Spleen (tissue), 8 donors: ENCODE measurements at regions not wholly inside any gene's neighbourhood (a gene's known extent, or its start where the extent isn't known, plus 50 kb on each side); places are given as distances from the start of the nearest gene placed in this dataset.

ENCODE experiments used
- DNase-seq: peaks from one replicate; pipeline ENCODE4 v3.0.0-alpha.2; 2020
- H3K27ac ChIP-seq, 8 donors: fragments of 200-600 bp; sonication (generic) in 7 of 8; 1 replicate in 4 of 8; 2 replicates in 4 of 8; pipeline versions ENCODE4 v1.5.0 to v1.8.0; 2016 to 2021; ENCODE audit warnings: inconsistent platforms in 4 of 8, mild to moderate bottlenecking in 4 of 8, moderate library complexity in 1 of 8
- H3K27me3 ChIP-seq, 7 donors: fragments of 200-600 bp; sonication (generic) in 6 of 7; replicated peaks in 1 of 7; 1 replicate in 4 of 7; 2 replicates in 3 of 7; pipeline versions ENCODE4 v1.5.0 to v1.8.0; 2016 to 2021; ENCODE audit warnings: inconsistent platforms in 3 of 7, mild to moderate bottlenecking in 1 of 7
- H3K36me3 ChIP-seq, 6 donors: fragments of 200-600 bp; sonication (generic) in 5 of 6; 1 replicate in 4 of 6; 2 replicates in 2 of 6; pipeline versions ENCODE4 v1.5.0 to v1.8.0; 2016 to 2021; ENCODE audit warnings: inconsistent platforms in 2 of 6
- H3K4me1 ChIP-seq, 6 donors: fragments of 200-600 bp; sonication (generic) in 5 of 6; 1 replicate in 3 of 6; 2 replicates in 3 of 6; pipeline versions ENCODE4 v1.5.0 to v1.8.0; 2016 to 2021; ENCODE audit warnings: inconsistent platforms in 3 of 6
- H3K4me3 ChIP-seq, 8 donors: fragments of 200-600 bp; sonication (generic) in 7 of 8; 1 replicate in 4 of 8; 2 replicates in 4 of 8; pipeline versions ENCODE4 v1.5.0 to v1.8.0; 2016 to 2021; ENCODE audit warnings: inconsistent platforms in 4 of 8, mild to moderate bottlenecking in 4 of 8, moderate library complexity in 2 of 8
- H3K9me3 ChIP-seq, 8 donors: fragments of 200-600 bp; sonication (generic) in 7 of 8; 1 replicate in 4 of 8; 2 replicates in 4 of 8; pipeline versions ENCODE4 v1.5.0 to v1.8.0; 2016 to 2021; ENCODE audit warnings: inconsistent platforms in 4 of 8
- CTCF ChIP-seq, 11 experiments: fragments of 200-600 bp in 7 of 11; fragments of 450-650 bp in 4 of 11; sonication (generic) in 4 of 11; IDR thresholded peaks in 8 of 11; conservative IDR thresholded peaks in 3 of 11; 1 replicate in 7 of 11; 2 replicates in 4 of 11; pipeline versions ENCODE4 v1.4.0 to v1.8.0; 2016 to 2021; ENCODE audit warnings: antibody characterized with exemption in 11 of 11, inconsistent platforms in 4 of 11, mild to moderate bottlenecking in 1 of 11
- POLR2A ChIP-seq, 3 donors: fragments of 450-650 bp; IDR thresholded peaks; one replicate each; pipeline ENCODE4 v1.5.1; 2017; ENCODE audit warnings: antibody characterized with exemption in 3 of 3, mild to moderate bottlenecking in 1 of 3
- POLR2AphosphoS5 ChIP-seq, 3 donors: sonication (generic); formaldehyde crosslinking; IDR thresholded peaks; one replicate each; pipeline ENCODE4 v1.5.1; 2017; ENCODE audit warnings: antibody characterized with exemption in 3 of 3
- intact Hi-C: fragments of 100-400 bp; cut with DNase I; formaldehyde crosslinking; loops from one replicate; pipeline ENCODE4 v1.15.0; 2023; ENCODE audit warnings: low total_unique reads
- donor health status: DM: no; HTN: no; CAD: no; lungs with moderate emphysema.
- donor health status: DM: no; HTN: no; CAD: no.
- donor health status: DM: no; HTN: no; CAD: no.
- donor health status: DM: yes; HTN: yes; CAD: no.

- intact Hi-C loops: no loop called here
- Histone ChIP-seq H3K27me3 (no peaks in the 10 kb centered on the region), H3K27ac (no peak overlapping the region), H3K4me1 (no peaks in the 10 kb centered on the region), H3K4me3 (no peak overlapping the region), H3K9me3 (peaks cover 0 to 16% (median 4%) of the 10 kb centered on the region in 8 donors), H3K36me3 (no peaks in the 10 kb centered on the region)
- DNase-seq: no peak
- TF ChIP-seq CTCF (IDR thresholded peaks at IDR 0.05 in 8 of 11, conservative IDR thresholded peaks at IDR 0.05 in 3 of 11): no peak
- TF ChIP-seq POLR2AphosphoS5 (IDR thresholded peaks at IDR 0.05): no peak
- no peak for TF ChIP-seq POLR2A (IDR thresholded peaks at IDR 0.05)
Observed at GRCh38 chr4:176631611-176632010, 161.1 kb downstream of the VEGFC start.
